Neuronal stem cell (in vitro differentiated cells): ENCODE measurements at regions not wholly inside any gene's neighbourhood (a gene's known extent, or its start where the extent isn't known, plus 50 kb on each side); places are given as distances from the start of the nearest gene placed in this dataset.

Experiments used
- DNase-seq: peaks from one replicate; pipeline ENCODE4 v3.0.0-alpha.2; 2013; ENCODE audit warnings: low spot score
- H2AFZ ChIP-seq: one replicate; pipeline ENCODE4 v1.6.1; 2013; ENCODE audit warnings: mild to moderate bottlenecking, low read length, inconsistent platforms
- H2AK5ac ChIP-seq: 2 replicates; pipeline ENCODE4 v1.6.1; 2013; ENCODE audit warnings: low read depth, mild to moderate bottlenecking, inconsistent platforms, low read length, moderate library complexity, mixed read lengths
- H2BK120ac ChIP-seq: 2 replicates; pipeline ENCODE4 v1.6.1; 2013; ENCODE audit warnings: low read depth, mild to moderate bottlenecking, inconsistent platforms, low read length, moderate library complexity, mixed read lengths
- H2BK12ac ChIP-seq: one replicate; pipeline ENCODE4 v1.6.1; 2013; ENCODE audit warnings: low read length, inconsistent platforms
- H2BK15ac ChIP-seq: 2 replicates; pipeline ENCODE4 v1.6.1; 2013; ENCODE audit warnings: mild to moderate bottlenecking, low read length, inconsistent platforms, mixed read lengths
- H2BK5ac ChIP-seq: one replicate; pipeline ENCODE4 v1.6.1; 2013; ENCODE audit warnings: inconsistent platforms, mild to moderate bottlenecking, low read length, moderate library complexity
- H3K14ac ChIP-seq: one replicate; pipeline ENCODE4 v1.6.1; 2013; ENCODE audit warnings: low read length, inconsistent platforms
- H3K18ac ChIP-seq: 2 replicates; pipeline ENCODE4 v1.6.1; 2013; ENCODE audit warnings: low read length, inconsistent platforms
- H3K23ac ChIP-seq: 2 replicates; pipeline ENCODE4 v1.6.1; 2013; ENCODE audit warnings: low read depth, mild to moderate bottlenecking, mixed read lengths, low read length, inconsistent platforms; ENCODE audit not compliant: poor library complexity
- H3K27ac ChIP-seq: replicated peaks from 3 replicates; pipeline ENCODE4 v1.5.1; 2013; ENCODE audit warnings: low read length, inconsistent platforms
- H3K27me3 ChIP-seq, 3 experiments: 2 replicates each; pipeline ENCODE4 v1.6.1; 2013; ENCODE audit warnings: low read length in 3 of 3, mild to moderate bottlenecking in 2 of 3, inconsistent platforms in 1 of 3, low read depth in 1 of 3, mixed read lengths in 1 of 3, moderate library complexity in 1 of 3; ENCODE audit not compliant: control insufficient read depth in 3 of 3, insufficient read depth in 3 of 3
- H3K36me3 ChIP-seq, 2 donors: replicated peaks in 1 of 2; 2 replicates each; pipeline ENCODE4 v1.6.1; 2013; ENCODE audit warnings: low read length in 2 of 2; ENCODE audit not compliant: control insufficient read depth in 2 of 2, insufficient read depth in 2 of 2
- H3K4ac ChIP-seq: 2 replicates; pipeline ENCODE4 v1.6.1; 2013; ENCODE audit warnings: inconsistent platforms, mild to moderate bottlenecking, low read length, moderate library complexity
- H3K4me1 ChIP-seq, 2 donors: 1 replicate in 1 of 2; 2 replicates in 1 of 2; pipeline ENCODE4 v1.6.1; 2013; ENCODE audit warnings: low read length in 2 of 2, low read depth in 1 of 2; ENCODE audit not compliant: control insufficient read depth in 2 of 2, insufficient read depth in 1 of 2
- H3K4me2 ChIP-seq: one replicate; pipeline ENCODE4 v1.6.1; 2013; ENCODE audit warnings: mild to moderate bottlenecking, low read length, inconsistent platforms; ENCODE audit not compliant: insufficient read depth, poor library complexity, severe bottlenecking
- H3K4me3 ChIP-seq, 2 donors: 2 replicates each; pipeline ENCODE4 v1.5.1; 2013; ENCODE audit warnings: low read length in 2 of 2, mild to moderate bottlenecking in 2 of 2, inconsistent platforms in 1 of 2, moderate library complexity in 1 of 2
- H3K79me1 ChIP-seq: one replicate; pipeline ENCODE4 v1.6.1; 2013; ENCODE audit warnings: low read depth, mild to moderate bottlenecking, inconsistent platforms, low read length, moderate library complexity
- H3K9ac ChIP-seq: one replicate; pipeline ENCODE4 v1.6.1; 2013; ENCODE audit warnings: mild to moderate bottlenecking, low read depth, low read length, inconsistent platforms; ENCODE audit not compliant: poor library complexity
- H3K9me3 ChIP-seq, 2 donors: replicated peaks in 1 of 2; 2 replicates each; pipeline versions ENCODE3 to v1.6.1; 2013; ENCODE audit warnings: low read length in 2 of 2, mild to moderate bottlenecking in 2 of 2, inconsistent platforms in 1 of 2, low read depth in 1 of 2, mixed read lengths in 1 of 2, moderate library complexity in 1 of 2; ENCODE audit not compliant: control insufficient read depth in 2 of 2, insufficient read depth in 1 of 2
- H4K8ac ChIP-seq: one replicate; pipeline ENCODE4 v1.6.1; 2013; ENCODE audit warnings: low read depth, mild to moderate bottlenecking, inconsistent platforms, low read length, moderate library complexity
- H4K91ac ChIP-seq: one replicate; pipeline ENCODE4 v1.6.1; 2013; ENCODE audit warnings: low read length, low read depth, mild to moderate bottlenecking, inconsistent platforms; ENCODE audit not compliant: poor library complexity
- WGBS, 2 donors: extraction: QIAGEN DNeasy Blood & Tissue Kit; methylation state at CpG; one replicate each; pipeline ENCODE4 v1.1.7; 2013; ENCODE audit warnings: missing lambda C conversion rate in 2 of 2, mixed read lengths in 1 of 2; ENCODE audit not compliant: insufficient read length in 2 of 2, insufficient replicate concordance in 1 of 2; ENCODE audit errors: extremely low coverage in 2 of 2; 5-methylcytosine and 5-hydroxymethylcytosine counted together

DNA sequence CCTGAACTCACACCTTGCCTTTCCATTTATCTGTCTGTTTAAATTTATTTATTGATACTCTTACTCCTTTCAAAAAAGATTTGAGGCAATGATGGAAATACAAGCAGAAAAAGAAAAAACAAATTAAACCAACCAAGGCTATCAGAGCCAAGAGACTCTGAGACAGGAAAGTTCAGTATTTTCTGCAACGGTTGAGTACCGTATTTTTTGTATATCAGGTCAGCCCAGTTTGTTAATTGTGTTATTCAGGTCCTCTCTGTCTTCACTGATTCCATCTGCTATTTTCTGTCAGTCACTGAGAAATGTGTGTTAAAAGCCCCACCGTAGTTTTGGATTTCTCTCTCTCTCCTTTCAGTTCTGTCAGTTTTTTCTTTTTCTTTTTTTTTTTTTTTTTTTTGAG, 134.5 kb upstream of the SMIM23 start:
- H4K91ac ChIP-seq = no peak overlapping the region
- H3K9ac ChIP-seq = no peak overlapping the region
- H2BK15ac ChIP-seq = no peak overlapping the region
- H2AFZ ChIP-seq = no peak overlapping the region
- no peaks in the 10 kb centered on the region for H3K36me3 ChIP-seq
- H2AK5ac ChIP-seq = no peak overlapping the region
- no peak overlapping the region for H3K4ac ChIP-seq
- no peak overlapping the region for H2BK12ac ChIP-seq
- H3K27me3 ChIP-seq = peaks cover 0 to 10% (median 0%) of the 10 kb centered on the region in 3 experiments
- H3K14ac ChIP-seq = no peak overlapping the region
- WGBS, 2 donors = no CpG with 5 or more reads among the region's 3 CpGs
- no peak overlapping the region for H4K8ac ChIP-seq
- no peak for DNase-seq
- no peak overlapping the region for H3K4me3 ChIP-seq
- no peak overlapping the region for H3K23ac ChIP-seq
- no peak overlapping the region for H3K4me2 ChIP-seq
- H2BK5ac ChIP-seq = no peak overlapping the region
- peaks cover 0 to 4% of the 10 kb centered on the region in 2 donors for H3K4me1 ChIP-seq
- no peak overlapping the region for H3K27ac ChIP-seq
- no peak overlapping the region for H3K18ac ChIP-seq
- H2BK120ac ChIP-seq = no peak overlapping the region
- no peaks in the 10 kb centered on the region for H3K9me3 ChIP-seq
- no peaks in the 10 kb centered on the region for H3K79me1 ChIP-seq

DNA sequence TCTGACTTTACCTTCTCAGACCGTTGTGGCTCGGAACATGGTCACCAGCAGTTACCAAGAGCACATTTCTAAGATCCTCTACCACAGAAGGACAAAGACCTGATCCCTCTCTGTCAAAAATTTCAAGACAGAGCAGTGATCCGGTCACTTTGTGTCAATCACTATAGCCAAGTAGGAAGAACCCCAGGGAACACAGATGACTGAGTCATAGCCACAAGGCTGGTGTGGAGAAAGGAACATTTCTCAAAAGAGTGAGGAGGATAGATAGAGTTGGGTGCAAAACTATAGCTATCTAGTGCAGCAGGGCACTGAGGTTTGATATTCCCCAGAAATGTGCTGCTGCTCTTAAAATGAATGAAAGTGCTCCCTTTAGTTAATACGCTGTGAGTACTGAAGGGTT, 130.7 kb upstream of the SMIM23 start:
- Histone ChIP-seq H3K23ac (no peak overlapping the region), H3K18ac (no peak overlapping the region), H3K4ac (no peak overlapping the region), H2BK15ac (no peak overlapping the region), H4K91ac (no peak overlapping the region), H2BK5ac (no peak overlapping the region), H2BK12ac (no peak overlapping the region), H2BK120ac (no peak overlapping the region), H3K4me3 (no peak overlapping the region), H3K4me2 (no peak overlapping the region), H3K36me3 (no peaks in the 10 kb centered on the region), H3K14ac (no peak overlapping the region), H3K9ac (no peak overlapping the region), H3K79me1 (no peaks in the 10 kb centered on the region), H3K9me3 (no peaks in the 10 kb centered on the region), H4K8ac (no peak overlapping the region), H3K27me3 (peaks cover 0 to 6% (median 0%) of the 10 kb centered on the region in 3 experiments), H3K4me1 (peaks cover 0 to 3% of the 10 kb centered on the region in 2 donors), H2AFZ (no peak overlapping the region), H3K27ac (no peak overlapping the region), H2AK5ac (no peak overlapping the region)
- no peak for DNase-seq
- no CpG with 5 or more reads among the region's 4 CpGs for WGBS, 2 donors

- Histone ChIP-seq H2BK5ac (no peak overlapping the region), H2BK12ac (no peak overlapping the region), H3K18ac (no peak overlapping the region), H2AFZ (no peak overlapping the region), H3K9me3 (no peaks in the 10 kb centered on the region), H2BK15ac (no peak overlapping the region), H3K27ac (no peak overlapping the region), H3K36me3 (no peaks in the 10 kb centered on the region), H3K4me1 (peaks cover 0 to 8% of the 10 kb centered on the region in 2 donors), H2AK5ac (no peak overlapping the region), H3K14ac (no peak overlapping the region), H3K9ac (no peak overlapping the region), H4K8ac (no peak overlapping the region), H3K27me3 (no peaks in the 10 kb centered on the region), H3K4me3 (no peak overlapping the region), H3K4me2 (no peak overlapping the region), H3K23ac (no peak overlapping the region), H2BK120ac (no peak overlapping the region), H4K91ac (no peak overlapping the region), H3K79me1 (no peaks in the 10 kb centered on the region), H3K4ac (no peak overlapping the region)
- no CpG with 5 or more reads among the region's 2 CpGs for WGBS, 2 donors
- DNase-seq = no peak
Measured at GRCh38 chr5:171657473-171657872, 128.1 kb upstream of the SMIM23 start.

- Histone ChIP-seq H2BK120ac (no peak overlapping the region), H3K27ac (no peak overlapping the region), H2AFZ (no peak overlapping the region), H3K4ac (no peak overlapping the region), H2BK12ac (no peak overlapping the region), H3K36me3 (no peaks in the 10 kb centered on the region), H3K23ac (no peak overlapping the region), H3K9ac (no peak overlapping the region), H4K8ac (no peak overlapping the region), H2BK15ac (no peak overlapping the region), H3K14ac (no peak overlapping the region), H3K27me3 (no peaks in the 10 kb centered on the region), H3K79me1 (no peaks in the 10 kb centered on the region), H3K18ac (no peak overlapping the region), H2AK5ac (no peak overlapping the region), H3K4me1 (peaks cover 0 to 8% of the 10 kb centered on the region in 2 donors), H3K4me2 (no peak overlapping the region), H4K91ac (no peak overlapping the region), H2BK5ac (no peak overlapping the region), H3K4me3 (no peak overlapping the region), H3K9me3 (no peaks in the 10 kb centered on the region)
- DNase-seq = no peak
- WGBS, 2 donors = no CpG with 5 or more reads among the region's 5 CpGs
Measured at GRCh38 chr5:171659896-171660295, 125.7 kb upstream of the SMIM23 start.
